HCEC 1CT (cell line): ENCODE measurements at regions not wholly inside any gene's neighbourhood (a gene's known extent, or its start where the extent isn't known, plus 50 kb on each side); places are given as distances from the start of the nearest gene placed in this dataset.
"Not testable (repeated sequence)": the region's sequence is repeated elsewhere in the genome, so short reads cannot be mapped to it uniquely, and the experiment has no call there.

Source experiments
- DNase-seq: peaks from one replicate; pipeline ENCODE4 v3.0.0-alpha.2; 2017

DNA sequence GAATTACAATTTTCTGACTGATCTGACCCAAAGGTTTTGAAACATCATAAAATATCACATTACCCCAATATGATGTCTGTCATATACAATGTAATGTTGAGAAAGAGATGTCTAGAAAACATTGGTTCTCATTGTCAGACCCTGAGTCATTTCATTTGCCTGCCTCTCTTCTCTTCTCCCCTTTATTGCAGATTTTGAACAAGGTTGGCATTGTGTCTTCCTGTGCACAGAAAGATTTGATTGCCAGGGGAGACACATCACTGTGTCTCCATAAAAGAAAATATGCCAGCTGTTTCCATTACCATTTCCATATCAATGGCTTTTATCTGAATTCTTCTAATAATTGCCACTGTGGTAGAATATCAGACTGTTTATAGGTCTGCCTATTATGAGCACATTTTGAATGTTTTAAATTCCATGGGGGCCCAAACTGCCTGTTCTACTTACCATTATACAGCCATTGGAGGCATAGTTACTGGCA lies 65.6 kb downstream of the IFI44 start:
- DNase-seq: peak; percentile 63

DNA sequence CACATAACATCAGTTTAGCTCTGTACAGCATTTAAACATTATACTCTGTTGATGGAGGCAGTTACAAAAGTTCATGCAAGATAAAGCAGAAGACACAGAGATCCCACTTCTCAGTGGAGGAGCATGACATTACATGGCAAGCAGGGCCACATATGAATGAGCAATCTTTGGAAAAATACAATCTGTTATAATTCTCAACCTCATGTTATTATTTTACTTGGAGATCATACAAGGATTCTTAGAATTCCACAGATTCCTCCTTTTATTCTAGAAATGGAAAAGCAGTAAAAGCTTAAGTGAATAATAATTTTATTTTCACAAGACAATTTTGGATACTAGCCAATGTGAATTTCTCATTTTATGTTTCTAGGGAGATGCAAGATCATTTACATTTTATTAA lies 66.6 kb downstream of the IFI44 start:
- DNase-seq: peak; percentile 42

DNA sequence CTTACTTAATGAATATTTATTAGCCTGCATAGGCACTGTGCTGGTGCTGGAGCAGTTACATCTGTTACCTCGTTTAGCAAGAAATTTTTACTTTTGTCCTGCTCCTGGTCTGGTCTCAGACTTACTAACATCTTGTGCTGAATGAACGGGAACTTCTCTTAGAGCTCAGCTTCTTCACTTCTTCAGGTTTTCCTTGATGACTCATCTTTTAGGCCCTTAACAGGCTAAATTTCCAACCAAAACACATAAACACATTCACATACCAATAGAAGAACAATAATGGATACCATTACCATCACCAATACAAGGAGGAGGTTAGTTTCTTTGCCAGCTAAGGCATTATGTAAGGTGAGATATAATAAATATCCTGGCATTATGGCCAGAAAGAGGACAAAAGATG lies 68.9 kb downstream of the IFI44 start:
- peak; percentile 40 for DNase-seq

DNA sequence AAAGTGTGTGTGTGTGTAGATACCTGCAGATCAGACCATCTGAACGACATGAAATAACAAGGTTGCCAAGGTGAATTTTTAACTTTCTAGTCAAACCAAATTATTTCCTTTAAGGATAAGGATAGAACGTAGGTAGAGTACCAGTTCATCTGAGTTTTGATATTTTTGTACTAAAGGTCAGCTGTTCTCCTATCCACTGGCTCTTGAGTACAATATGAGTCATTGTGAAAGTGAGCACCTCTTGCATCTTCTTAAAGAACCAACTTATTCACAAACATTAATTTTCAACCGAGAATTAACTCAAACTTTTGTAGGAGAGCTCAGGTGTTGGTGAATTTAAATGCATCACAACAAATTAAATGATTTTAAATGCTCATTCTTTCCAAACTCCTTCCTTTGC lies 71.5 kb downstream of the IFI44 start:
- DNase-seq: no peak

DNA sequence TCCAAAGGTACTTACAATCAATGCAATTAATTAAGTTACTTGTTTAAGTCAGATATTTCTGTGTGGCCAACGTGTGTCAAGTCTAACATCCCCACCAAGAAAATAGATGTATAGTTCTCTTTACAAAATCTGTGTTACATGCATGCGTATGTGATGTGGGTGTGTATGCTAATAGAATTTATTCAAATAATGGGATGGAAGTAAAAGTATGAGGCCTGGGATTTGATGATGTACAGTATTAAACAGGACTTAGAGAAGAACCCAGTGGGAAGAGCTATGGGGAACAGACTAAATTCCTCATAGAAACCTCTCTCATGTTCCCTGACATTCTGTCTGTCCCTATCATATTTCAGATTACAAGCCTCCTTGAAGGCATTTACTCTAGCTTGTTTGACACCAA lies 72.5 kb downstream of the IFI44 start:
- no peak for DNase-seq

DNA sequence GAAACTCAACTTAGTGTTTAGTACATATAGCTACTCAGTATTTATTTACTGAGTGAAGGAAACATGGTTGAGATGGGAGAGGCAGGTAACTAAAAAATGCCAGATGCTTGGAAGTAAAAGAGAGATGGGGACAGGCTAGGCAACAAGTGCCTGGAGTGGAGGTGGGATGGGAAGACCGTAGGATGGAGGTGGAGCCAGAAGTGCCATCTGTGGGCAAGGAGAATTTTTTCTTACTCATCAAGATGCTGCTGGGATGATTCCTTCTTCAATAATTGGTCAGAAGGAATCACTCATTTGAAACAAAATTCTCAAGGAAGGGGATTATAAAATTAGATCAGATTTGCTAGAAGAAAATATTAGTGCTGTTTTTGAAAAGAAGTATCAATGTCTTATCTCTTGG lies 72.9 kb downstream of the IFI44 start:
- no peak for DNase-seq

DNA sequence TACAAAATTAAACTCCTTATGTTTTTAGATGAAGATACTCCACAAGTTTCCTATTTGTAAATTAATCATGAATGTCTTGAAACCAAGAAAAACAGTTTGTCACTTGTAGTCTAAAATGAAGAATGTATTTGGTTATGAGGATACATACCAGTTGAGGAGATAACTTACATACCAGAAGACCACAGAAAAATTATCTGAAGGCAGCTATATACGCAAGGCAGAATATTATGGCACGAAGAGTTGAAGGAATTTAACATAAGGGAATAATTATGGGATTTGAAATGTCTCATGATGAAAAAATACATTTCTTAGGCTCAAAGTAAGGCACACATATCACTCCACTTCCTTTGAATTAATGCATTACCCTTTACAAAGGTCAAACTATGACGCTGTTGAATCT lies 73.3 kb downstream of the IFI44 start:
- no peak for DNase-seq

DNA sequence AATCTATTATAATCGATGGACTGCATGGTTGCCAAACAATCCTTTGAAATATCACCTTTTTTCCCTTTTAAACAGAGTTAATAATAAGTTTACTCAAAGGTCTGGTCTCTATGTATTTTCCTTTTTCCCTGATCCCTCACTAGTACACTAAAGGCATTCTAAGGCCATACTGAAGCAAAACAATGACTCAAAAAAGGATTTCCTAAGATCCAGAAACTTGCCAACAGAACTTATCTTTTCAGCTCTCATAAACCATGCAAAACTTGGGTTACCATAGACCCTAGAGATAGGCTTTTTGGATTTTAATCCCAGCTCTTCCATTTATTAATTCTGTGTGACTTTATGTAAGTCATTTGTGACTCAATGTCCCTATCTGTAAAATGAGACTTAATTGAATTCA lies 77.1 kb downstream of the IFI44 start:
- DNase-seq: no peak

DNA sequence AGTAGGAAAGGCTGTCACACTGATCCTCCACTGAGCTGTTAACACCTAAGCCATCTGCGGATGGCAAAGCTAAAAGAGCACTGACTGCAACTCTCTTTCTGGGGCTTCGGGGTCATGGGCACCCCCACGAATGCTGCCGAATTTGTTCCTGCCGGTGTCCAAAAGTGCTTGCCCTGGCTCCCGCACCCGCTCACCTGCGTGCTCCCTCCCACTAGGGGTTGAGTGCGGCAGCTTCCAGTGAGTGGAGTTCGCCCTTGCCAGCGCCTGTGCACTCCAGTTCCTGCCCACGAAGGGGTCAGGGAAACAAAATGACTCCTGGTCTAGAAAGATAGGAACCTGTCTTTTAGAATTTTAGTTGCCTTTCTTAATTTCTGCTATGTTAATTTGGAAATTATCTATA lies 78.7 kb downstream of the IFI44 start:
- no peak for DNase-seq

DNA sequence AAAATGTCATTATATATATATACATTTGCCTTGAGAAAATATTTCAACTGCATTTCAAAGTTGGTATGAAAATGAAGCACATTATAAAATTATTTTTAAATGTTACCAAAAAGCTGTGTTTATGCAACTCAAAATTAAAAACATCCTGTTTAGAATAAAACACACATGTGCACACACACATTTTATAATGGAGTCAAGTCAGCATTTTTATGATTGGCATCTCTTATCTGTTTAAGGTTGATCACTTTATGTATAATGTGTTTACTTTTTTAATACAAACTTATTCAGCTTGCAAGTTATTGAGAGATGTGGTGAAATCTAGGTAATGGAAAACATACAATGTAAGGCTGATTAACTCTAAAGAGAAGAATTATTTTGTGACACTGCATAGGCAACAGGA lies 80.4 kb downstream of the IFI44 start:
- DNase-seq: no peak

DNA sequence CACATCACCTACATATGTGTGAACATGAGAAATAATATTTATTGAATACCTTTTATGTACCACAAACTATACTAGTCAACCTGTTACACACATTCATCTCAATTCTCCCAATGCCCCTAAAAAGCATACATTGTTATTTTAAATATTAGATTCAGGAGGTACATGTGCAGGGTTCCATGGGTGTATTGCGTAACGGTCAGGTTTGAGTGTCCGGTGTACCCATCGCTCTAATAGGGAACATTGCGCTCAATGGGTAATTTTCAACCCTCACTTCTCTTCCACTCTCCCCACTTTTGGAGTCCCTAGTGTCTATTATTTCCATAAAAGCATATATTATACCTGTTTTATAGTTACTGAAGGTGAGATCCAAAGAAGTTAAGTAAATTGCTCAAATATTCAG lies 82.0 kb downstream of the IFI44 start:
- DNase-seq: no peak

DNA sequence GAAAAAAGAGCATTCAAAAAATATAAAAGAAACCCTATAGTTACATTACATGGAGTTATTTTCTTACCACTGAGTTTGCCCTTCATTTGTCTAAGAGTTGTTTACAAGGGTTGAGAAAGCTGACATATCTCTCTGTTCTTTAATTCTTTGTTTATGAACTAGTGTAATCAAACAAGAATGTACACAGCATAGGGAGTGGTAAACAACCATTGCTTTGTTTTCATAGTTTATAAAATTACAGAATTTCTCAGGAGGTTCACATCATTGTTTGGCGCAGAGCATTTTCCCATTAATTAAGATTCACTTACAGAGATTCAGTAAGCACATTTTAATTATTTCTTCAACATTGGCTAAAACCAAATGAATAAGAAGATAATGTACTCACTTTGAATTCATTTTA lies 87.6 kb downstream of the IFI44 start:
- DNase-seq: no peak

DNA sequence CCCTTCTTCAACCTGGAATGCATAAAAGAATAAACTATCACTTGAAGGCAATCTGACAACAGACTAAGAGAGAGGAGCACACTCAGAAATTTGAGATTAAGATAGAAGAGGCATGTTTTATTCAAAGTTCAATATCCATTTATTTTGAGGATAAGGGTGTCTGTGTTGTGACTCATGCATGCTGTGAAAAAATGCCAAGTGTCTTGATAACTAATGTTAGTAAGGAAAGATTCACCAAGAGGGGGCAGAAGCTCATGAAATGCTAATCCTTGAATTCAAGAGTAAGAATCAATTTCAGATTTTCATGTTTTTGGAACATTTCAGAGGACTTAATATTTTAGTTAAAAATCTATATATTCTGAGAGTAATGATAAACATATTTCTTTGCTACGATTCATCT lies 94.0 kb downstream of the IFI44 start:
- peak; percentile 75 for DNase-seq

DNA sequence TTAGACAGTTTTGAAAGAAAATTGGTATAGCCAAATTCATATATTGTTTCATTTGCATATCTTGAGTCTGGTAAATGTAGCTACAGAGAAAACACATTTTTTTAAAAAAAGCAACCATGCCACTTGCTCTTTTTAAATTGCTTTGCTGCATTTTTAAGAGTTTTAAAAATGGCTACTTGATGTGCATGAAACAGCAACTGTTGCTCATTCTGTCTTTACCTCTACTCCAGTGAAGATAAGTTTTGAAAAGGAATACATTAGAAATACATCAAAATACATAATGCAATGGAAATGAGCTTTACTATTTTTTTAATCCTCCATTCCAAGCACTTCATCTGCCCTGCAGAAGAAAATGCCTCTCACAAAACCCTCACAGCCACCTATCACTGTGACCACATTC lies 95.5 kb downstream of the IFI44 start:
- no peak for DNase-seq

DNA sequence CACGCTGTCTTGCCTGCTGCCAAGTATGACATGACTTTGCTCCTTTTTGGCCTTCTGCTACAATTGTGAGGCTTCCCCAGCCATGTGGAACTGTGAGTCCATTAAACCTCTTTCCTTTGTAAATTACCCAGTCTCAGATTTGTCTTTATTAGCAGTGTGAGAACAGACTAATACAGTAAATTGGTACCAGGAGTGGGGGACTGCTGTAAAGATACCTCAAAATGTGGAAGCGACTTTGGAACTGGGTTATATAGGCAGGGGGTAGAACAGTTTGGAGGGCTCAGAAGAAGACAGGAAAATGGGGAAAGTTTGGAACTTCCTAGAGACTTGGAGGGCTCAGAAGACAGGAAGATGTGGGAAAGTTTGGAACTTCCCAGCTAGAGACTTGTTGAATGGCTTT lies 104.0 kb downstream of the IFI44 start:
- not testable (repeated sequence) for DNase-seq

DNA sequence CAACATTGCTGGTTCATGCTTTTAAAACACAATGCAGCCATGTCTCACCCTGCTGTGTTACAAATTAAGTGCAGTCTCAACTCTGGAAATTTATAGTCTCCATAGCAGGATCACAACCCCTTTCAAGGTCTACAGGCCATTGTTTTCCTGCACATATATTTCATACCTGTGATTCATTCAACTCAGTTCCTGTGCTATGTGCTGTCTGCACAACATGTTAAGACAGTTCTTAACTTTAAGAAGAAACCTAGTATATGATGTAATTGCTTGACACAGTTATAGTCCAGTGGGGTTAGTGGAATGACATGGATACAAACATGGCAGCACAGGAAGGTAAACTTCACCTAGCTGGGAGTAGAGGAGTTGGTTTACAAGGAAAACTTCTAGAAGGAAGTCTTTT lies 106.4 kb downstream of the IFI44 start:
- DNase-seq: no peak

DNA sequence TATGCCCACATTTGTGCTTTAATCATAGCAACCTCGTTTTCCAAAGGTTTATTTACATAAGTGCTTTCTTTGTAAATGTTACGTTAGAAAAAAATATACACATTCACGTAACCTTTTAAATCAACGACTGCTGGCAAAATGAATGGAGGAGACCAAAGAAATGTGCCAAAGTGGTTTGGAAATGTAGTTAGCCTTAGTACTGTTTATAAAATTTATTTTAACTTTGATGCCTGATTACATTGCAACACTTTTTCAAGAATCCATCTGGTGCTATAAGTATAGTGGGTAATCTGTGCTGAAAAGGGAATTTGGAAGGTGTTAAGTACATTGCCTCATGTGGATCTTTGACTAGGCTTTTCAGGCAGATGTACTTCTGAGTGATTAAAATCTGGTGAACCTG lies 108.9 kb downstream of the IFI44 start:
- DNase-seq: no peak

DNA sequence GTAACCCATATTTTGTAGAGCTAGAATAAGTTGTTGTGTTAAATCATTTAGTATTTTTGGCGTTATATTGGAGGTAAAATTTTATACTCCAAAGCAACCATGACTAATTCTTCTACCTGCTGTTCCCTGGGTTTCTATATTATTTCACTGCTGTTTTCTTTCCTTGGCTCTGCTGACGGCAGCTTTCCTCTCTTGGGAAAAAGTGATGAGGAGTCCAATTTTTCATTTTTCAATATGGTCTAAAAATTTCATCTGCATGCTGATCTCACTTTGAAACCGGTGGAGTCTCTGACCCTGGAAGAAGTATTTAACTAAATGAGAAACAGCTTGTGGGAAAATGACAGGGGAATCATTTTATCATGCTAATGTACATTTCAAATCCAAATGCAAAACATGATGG lies 110.2 kb downstream of the IFI44 start:
- no peak for DNase-seq

DNA sequence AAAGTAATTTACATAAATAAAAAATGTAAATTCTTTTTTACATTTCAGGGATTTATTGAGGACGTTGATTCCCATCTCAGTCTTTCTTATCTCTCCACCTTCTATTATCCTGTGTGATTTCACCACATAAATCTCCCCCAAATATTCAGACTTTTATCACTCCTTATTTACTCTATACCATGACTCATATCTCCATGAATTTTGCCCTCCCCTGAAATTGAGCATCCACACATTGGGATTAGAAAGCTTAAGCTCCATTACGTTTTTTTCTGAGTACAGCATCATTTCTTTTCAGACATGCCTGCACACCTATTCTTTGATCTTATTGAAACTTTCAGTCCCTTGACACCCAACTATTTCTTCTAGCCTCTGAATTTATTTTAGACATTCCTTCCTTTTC lies 111.2 kb downstream of the IFI44 start:
- peak; percentile 39 for DNase-seq

DNA sequence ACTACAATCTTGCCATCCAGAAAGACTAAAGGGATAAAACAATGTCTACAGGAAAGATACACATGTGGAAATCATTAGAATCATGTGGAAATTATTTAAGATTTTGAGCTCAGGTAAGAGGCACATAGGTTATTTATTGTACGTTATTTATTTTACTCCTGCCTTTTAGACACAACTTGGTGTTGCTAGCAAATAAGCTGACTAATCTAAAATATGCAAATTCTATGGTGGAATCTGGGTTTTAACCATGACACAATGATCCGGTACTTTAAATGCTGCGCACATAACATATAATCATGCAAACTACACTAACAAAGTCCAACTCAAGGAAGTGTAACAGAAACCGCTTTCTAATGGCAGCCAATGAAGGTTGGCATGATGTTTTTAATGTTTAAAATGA lies 112.5 kb downstream of the IFI44 start:
- DNase-seq: no peak

DNA sequence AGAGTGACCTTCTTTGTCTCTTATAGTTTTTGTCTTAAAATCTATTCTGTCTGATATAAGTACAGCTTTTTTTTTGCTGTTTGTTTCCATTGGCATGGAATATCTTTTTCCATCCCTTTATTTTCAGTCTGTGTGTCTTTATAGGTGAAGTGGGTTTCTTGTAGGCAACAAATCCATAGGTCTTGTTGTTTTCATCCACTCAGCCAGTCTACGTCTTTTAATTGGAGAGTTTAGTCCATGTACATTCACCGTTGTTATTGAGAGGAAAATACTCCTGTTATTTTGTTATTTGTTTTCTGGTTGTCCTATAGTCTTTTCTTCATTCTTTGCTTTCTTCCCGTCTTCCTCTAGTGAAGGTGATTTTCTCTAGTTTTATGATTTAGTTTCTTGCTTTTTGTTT lies 115.9 kb downstream of the IFI44 start:
- DNase-seq: no peak

DNA sequence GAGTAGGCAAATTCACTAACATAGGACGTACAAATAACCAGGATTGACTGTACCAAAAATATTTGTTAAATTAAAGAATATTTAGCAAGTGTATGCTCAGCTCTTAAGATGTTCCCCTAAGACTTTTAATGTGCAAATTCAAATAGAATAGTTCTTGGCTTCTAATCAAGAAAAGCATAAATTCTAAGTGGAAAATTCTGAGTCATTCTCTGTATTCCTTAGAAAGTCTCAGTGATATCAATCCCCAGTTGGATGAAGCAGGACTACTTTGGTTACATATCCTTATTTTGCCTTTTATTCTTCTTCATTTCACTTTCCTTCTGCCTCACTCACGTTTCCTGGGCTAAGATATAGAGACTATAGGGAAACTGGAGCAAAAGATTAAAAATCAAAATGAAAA lies 130.2 kb downstream of the IFI44 start:
- DNase-seq: peak; percentile 28

DNA sequence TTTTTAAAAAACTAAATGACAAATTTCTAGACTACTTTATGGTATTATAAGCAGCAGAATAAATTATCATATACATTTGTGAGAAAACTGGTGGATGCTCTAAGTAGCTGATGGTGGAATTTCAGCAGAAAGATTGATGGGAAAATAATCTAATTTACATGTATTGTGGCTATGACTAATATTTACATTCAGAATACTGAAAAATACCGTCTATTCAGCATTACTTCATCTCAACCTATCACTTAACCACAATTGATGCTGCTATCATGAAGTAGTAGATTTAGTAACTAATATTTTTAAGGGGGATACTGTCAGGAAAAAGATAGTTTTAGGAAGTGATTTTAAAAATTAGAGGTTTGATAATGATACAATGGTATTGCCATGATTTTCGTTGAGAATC lies 137.9 kb downstream of the IFI44 start:
- no peak for DNase-seq

DNA sequence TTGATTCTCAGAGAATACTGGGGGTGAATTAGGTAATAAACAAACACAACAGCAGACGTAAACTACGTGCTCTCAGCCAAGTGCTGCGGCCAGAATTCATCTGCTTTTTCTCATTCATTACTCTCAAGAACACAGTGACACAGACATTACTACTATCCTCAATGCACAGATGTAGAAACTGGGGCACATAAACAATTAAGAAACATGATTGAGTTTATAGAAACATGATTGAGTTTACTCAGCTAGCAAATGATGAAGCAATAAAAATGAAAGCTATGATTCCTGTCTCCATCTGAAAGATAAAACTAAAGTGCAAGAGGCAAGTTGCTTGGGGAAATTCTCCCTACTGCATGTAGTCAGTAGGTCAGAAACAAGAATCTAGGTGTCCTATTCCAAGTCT lies 140.5 kb downstream of the IFI44 start:
- DNase-seq: no peak

DNA sequence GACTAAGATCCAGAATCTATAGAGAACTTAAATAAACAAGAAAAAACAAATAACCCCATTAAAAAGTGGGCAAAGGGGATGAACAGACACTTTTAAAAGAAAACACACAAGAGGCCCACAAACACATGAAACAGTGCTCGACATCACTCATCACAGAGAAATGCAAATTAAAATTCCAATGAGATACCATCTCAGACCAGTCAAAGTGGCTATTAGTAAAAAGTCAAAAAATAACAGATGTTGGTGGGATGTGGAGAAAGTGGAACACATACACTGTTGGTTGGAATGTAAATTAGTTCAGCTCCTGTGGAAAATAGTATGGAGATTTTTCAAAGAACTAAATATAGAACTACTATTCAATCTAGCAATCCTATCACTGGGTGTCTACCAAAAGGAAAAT lies 143.1 kb downstream of the IFI44 start:
- no peak for DNase-seq

DNA sequence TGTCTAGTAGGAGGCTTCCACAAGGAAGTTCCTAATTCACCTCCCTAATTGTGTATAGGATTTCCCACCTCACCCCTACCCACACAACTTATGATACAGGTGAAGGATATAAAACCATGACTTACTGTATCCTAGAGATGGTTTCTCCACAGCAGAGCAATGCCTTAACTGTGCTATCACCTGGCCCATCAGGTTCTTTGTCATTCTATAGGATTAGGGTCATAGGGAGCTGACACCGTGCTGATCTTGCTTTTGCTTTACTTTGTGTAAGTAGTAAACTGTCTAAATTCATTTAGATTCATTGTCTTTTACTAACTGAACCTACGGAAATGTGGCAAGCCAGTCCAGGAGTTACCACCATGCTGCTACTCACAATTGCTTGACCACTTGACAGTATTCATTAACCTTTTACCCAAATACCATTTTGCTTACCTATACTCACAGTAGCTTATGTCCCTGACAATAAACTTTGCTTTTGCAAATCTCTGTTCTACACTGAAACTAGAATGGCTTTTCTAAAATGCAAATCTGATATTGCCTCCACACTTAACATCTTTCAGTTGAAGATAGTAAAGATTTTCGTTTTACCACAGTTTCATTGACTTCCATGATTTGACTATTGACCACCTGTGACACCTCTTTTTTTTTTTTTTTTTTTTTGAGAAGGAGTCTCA lies 147.6 kb downstream of the IFI44 start:
- DNase-seq: no peak
